ENCODE measurements at regions not wholly inside any gene's neighbourhood (a gene's known extent, or its start where the extent isn't known, plus 50 kb on each side); places are given as distances from the start of the nearest gene placed in this dataset.

GRCh38 chr7:21359163-21359562 lies 68.7 kb upstream of the SP4 start:
- TF ChIP-seq EP300 (IDR thresholded peaks at IDR 0.05; ENCODE audit: borderline replicate concordance) (no peak), RAD21 (IDR thresholded peaks at IDR 0.05; ENCODE audit: low read depth) (no peak), ZBTB7A (IDR thresholded peaks at IDR 0.05; ENCODE audit: low read depth) (no peak), TAF1 (IDR thresholded peaks at IDR 0.05; ENCODE audit: low read depth) (no peak), TEAD4 (IDR thresholded peaks at IDR 0.05) (no peak), NFIC (IDR thresholded peaks at IDR 0.05) (no peak), EGR1 (IDR thresholded peaks at IDR 0.05) (no peak), FOXM1 (IDR thresholded peaks at IDR 0.05; ENCODE audit: borderline replicate concordance, low read depth) (no peak), CEBPB (IDR thresholded peaks at IDR 0.05) (no peak), TCF12 (IDR thresholded peaks at IDR 0.05; ENCODE audit: low read depth) (no peak), CREB1 (IDR thresholded peaks at IDR 0.05; ENCODE audit: low read depth) (no peak), YY1 (IDR thresholded peaks at IDR 0.05; ENCODE audit: low read depth) (no peak)
- TF ChIP-seq, protein P1, sequence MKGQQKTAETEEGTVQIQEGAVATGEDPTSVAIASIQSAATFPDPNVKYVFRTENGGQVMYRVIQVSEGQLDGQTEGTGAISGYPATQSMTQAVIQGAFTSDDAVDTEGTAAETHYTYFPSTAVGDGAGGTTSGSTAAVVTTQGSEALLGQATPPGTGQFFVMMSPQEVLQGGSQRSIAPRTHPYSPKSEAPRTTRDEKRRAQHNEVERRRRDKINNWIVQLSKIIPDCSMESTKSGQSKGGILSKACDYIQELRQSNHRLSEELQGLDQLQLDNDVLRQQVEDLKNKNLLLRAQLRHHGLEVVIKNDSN (IDR thresholded peaks at IDR 0.05) = no peak
- TF ChIP-seq, protein P2, sequence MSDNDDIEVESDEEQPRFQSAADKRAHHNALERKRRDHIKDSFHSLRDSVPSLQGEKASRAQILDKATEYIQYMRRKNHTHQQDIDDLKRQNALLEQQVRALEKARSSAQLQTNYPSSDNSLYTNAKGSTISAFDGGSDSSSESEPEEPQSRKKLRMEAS (IDR thresholded peaks at IDR 0.05) = no peak
- TF ChIP-seq, protein P3, sequence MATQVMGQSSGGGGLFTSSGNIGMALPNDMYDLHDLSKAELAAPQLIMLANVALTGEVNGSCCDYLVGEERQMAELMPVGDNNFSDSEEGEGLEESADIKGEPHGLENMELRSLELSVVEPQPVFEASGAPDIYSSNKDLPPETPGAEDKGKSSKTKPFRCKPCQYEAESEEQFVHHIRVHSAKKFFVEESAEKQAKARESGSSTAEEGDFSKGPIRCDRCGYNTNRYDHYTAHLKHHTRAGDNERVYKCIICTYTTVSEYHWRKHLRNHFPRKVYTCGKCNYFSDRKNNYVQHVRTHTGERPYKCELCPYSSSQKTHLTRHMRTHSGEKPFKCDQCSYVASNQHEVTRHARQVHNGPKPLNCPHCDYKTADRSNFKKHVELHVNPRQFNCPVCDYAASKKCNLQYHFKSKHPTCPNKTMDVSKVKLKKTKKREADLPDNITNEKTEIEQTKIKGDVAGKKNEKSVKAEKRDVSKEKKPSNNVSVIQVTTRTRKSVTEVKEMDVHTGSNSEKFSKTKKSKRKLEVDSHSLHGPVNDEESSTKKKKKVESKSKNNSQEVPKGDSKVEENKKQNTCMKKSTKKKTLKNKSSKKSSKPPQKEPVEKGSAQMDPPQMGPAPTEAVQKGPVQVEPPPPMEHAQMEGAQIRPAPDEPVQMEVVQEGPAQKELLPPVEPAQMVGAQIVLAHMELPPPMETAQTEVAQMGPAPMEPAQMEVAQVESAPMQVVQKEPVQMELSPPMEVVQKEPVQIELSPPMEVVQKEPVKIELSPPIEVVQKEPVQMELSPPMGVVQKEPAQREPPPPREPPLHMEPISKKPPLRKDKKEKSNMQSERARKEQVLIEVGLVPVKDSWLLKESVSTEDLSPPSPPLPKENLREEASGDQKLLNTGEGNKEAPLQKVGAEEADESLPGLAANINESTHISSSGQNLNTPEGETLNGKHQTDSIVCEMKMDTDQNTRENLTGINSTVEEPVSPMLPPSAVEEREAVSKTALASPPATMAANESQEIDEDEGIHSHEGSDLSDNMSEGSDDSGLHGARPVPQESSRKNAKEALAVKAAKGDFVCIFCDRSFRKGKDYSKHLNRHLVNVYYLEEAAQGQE (IDR thresholded peaks at IDR 0.05; ENCODE audit: low read depth) = no peak

DNA sequence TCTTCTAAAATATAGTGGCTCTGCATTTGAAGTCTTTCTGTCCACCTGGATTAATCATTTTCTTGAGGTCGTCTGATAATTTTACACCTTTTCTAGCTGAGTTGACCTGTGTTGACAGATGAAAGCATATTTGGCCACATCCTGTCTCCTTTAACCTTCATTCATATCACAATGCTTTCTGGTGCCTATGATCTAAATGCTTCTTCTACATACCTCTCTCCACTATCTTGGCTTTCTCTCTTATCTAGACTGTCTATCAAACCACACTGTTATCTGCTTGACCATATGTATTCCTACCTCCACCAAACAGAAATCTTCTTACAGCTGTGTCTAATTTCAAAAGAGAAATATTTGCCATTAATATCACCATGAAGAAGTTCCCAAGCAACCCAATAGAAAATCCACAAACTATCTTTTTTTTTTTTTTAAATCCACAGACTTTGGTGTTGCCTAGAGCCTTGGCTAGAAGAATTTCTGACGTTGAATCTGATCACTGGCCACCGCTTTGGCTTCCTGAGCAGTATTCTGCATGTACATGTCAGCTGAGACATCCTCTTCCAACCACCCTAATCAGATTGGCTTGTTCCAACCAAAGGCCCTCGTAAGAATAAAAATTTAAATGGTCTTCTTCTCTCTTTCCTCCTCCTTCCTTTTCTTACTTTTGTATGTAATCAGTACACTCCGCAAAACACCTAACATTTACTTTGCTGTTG lies 66.3 kb upstream of the SP4 start:
- TF ChIP-seq TEAD4 (IDR thresholded peaks at IDR 0.05) (no peak), TAF1 (IDR thresholded peaks at IDR 0.05; ENCODE audit: low read depth) (no peak), CEBPB (IDR thresholded peaks at IDR 0.05) (no peak), CREB1 (IDR thresholded peaks at IDR 0.05; ENCODE audit: low read depth) (no peak), RAD21 (IDR thresholded peaks at IDR 0.05; ENCODE audit: low read depth) (no peak), YY1 (IDR thresholded peaks at IDR 0.05; ENCODE audit: low read depth) (no peak), EP300 (IDR thresholded peaks at IDR 0.05; ENCODE audit: borderline replicate concordance) (no peak), NFIC (IDR thresholded peaks at IDR 0.05) (no peak)
- TF ChIP-seq, protein P3 (IDR thresholded peaks at IDR 0.05; ENCODE audit: low read depth) = no peak
- TF ChIP-seq, protein P2 (IDR thresholded peaks at IDR 0.05) = no peak

GRCh38 chr7:21364801-21365271 lies 63.0 kb upstream of the SP4 start:
- TF ChIP-seq ZBTB7A (IDR thresholded peaks at IDR 0.05; ENCODE audit: low read depth) (no peak), CEBPB (IDR thresholded peaks at IDR 0.05) (no peak), CREB1 (IDR thresholded peaks at IDR 0.05; ENCODE audit: low read depth) (no peak), NFIC (IDR thresholded peaks at IDR 0.05) (no peak), YY1 (IDR thresholded peaks at IDR 0.05; ENCODE audit: low read depth) (no peak), FOXM1 (IDR thresholded peaks at IDR 0.05; ENCODE audit: borderline replicate concordance, low read depth) (no peak), EGR1 (IDR thresholded peaks at IDR 0.05) (no peak), RAD21 (IDR thresholded peaks at IDR 0.05; ENCODE audit: low read depth) (no peak), TAF1 (IDR thresholded peaks at IDR 0.05; ENCODE audit: low read depth) (no peak), TCF12 (IDR thresholded peaks at IDR 0.05; ENCODE audit: low read depth) (no peak), TEAD4 (IDR thresholded peaks at IDR 0.05) (no peak), EP300 (IDR thresholded peaks at IDR 0.05; ENCODE audit: borderline replicate concordance) (no peak)
- TF ChIP-seq, protein P2 (IDR thresholded peaks at IDR 0.05) = no peak
- TF ChIP-seq, protein P1 (IDR thresholded peaks at IDR 0.05) = no peak
- TF ChIP-seq, protein P3 (IDR thresholded peaks at IDR 0.05; ENCODE audit: low read depth) = no peak
